H1 (cell line): ENCODE measurements at regions not wholly inside any gene's neighbourhood (a gene's known extent, or its start where the extent isn't known, plus 50 kb on each side); places are given as distances from the start of the nearest gene placed in this dataset.

Experiments used
- CTCF ChIA-PET: fragments of 300-600 bp; sonication (Branson Sonifier 250); formaldehyde crosslinking; loops from one replicate; lab custom pipeline; 2021; ENCODE audit not compliant: partially characterized antibody; lab: Charles Lee
- POLR2A ChIA-PET: fragments of 300-600 bp; sonication (Branson Sonifier 250); formaldehyde crosslinking; loops from one replicate; lab custom pipeline; 2021; ENCODE audit warnings: inconsistent platforms; ENCODE audit not compliant: partially characterized antibody; lab: Charles Lee
- DNase-seq, 2 experiments: peaks; one replicate each; pipeline versions ENCODE4 v3.0.0 to v3.0.0-alpha.2; 2010 to 2022; ENCODE audit warnings: low spot score in 2 of 2, low read depth in 1 of 2, mixed read lengths in 1 of 2
- FAIRE-seq: peaks from 2 replicates; lab custom pipeline; 2011; peaks lifted over from hg19 to GRCh38; lab: Jason Lieb, UNC
- H2AFZ ChIP-seq: 2 replicates; pipeline ENCODE4 v1.8.1; 2012; ENCODE audit warnings: low read length, inconsistent platforms
- H2AK5ac ChIP-seq: 2 replicates; pipeline ENCODE4 v1.6.1; 2013; ENCODE audit warnings: low read depth, low read length
- H2BK120ac ChIP-seq: replicated peaks from 2 replicates; pipeline ENCODE3; 2013; ENCODE audit warnings: low read depth, low read length, inconsistent platforms
- H2BK12ac ChIP-seq: 2 replicates; pipeline ENCODE4 v1.6.1; 2013; ENCODE audit warnings: low read depth, low read length
- H2BK15ac ChIP-seq: 2 replicates; pipeline ENCODE4 v1.6.1; 2013; ENCODE audit warnings: low read length
- H2BK20ac ChIP-seq: 2 replicates; pipeline ENCODE4 v1.6.1; 2013; ENCODE audit warnings: low read length
- H2BK5ac ChIP-seq: 2 replicates; pipeline ENCODE4 v1.6.1; 2013; ENCODE audit warnings: low read depth, low read length
- H3K14ac ChIP-seq: 2 replicates; pipeline ENCODE4 v1.6.1; 2013; ENCODE audit warnings: inconsistent platforms; ENCODE audit not compliant: insufficient read length
- H3K18ac ChIP-seq: 2 replicates; pipeline ENCODE4 v1.6.1; 2013; ENCODE audit warnings: low read length; ENCODE audit errors: extremely low read depth
- H3K23ac ChIP-seq: 2 replicates; pipeline ENCODE4 v1.6.1; 2013; ENCODE audit warnings: inconsistent platforms; ENCODE audit not compliant: insufficient read length
- H3K23me2 ChIP-seq: 2 replicates; pipeline ENCODE4 v1.6.1; 2013; ENCODE audit warnings: low read depth, low read length
- H3K27ac ChIP-seq: 2 replicates; pipeline ENCODE4 v1.6.1; 2011; ENCODE audit warnings: low read depth, low read length, inconsistent platforms
- H3K27me3 ChIP-seq, 4 experiments: replicated peaks in 1 of 4; 1 replicate in 1 of 4; 2 replicates in 3 of 4; pipeline versions ENCODE4 v1.6.1 to v1.8.1; 2011 to 2013; ENCODE audit warnings: low read length in 3 of 4, mild to moderate bottlenecking in 3 of 4, inconsistent platforms in 2 of 4, mixed read lengths in 2 of 4, moderate library complexity in 1 of 4; ENCODE audit not compliant: control insufficient read depth in 3 of 4, insufficient read depth in 3 of 4; ENCODE audit errors: extremely low read depth in 1 of 4
- H3K36me3 ChIP-seq, 4 experiments: 2 replicates each; pipeline versions ENCODE4 v1.6.1 to v1.8.1; 2011 to 2013; ENCODE audit warnings: mild to moderate bottlenecking in 4 of 4, low read length in 3 of 4, moderate library complexity in 2 of 4, control low read depth in 1 of 4, inconsistent platforms in 1 of 4; ENCODE audit not compliant: insufficient read depth in 4 of 4, control insufficient read depth in 2 of 4
- H3K4ac ChIP-seq: replicated peaks from 2 replicates; pipeline ENCODE3; 2013; ENCODE audit warnings: low read length, low read depth, mixed read lengths, inconsistent platforms; ENCODE audit not compliant: insufficient read length
- H3K4me1 ChIP-seq, 4 experiments: replicated peaks in 1 of 4; 1 replicate in 1 of 4; 2 replicates in 3 of 4; pipeline versions ENCODE4 v1.6.1 to v1.8.1; 2011 to 2013; ENCODE audit warnings: low read length in 3 of 4, inconsistent platforms in 2 of 4, mixed read lengths in 1 of 4; ENCODE audit not compliant: insufficient read depth in 4 of 4, control insufficient read depth in 3 of 4
- H3K4me2 ChIP-seq, 2 experiments: 2 replicates each; pipeline versions ENCODE4 v1.6.1 to v1.8.1; 2011 to 2013; ENCODE audit warnings: low read depth in 2 of 2, low read length in 2 of 2, control low read depth in 1 of 2, inconsistent platforms in 1 of 2, mild to moderate bottlenecking in 1 of 2; ENCODE audit not compliant: insufficient read depth in 1 of 2
- H3K4me3 ChIP-seq, 4 experiments: fragments of 200-600, 300-600 bp in 1 of 4; sonication (generic), shearing (Covaris generic), sonication (Bioruptor Twin) in 1 of 4; 2 replicates each; pipeline versions ENCODE4 v1.5.1 to v1.8.1; 2011 to 2016; ENCODE audit warnings: low read length in 4 of 4, low read depth in 3 of 4, control low read depth in 2 of 4, inconsistent platforms in 2 of 4, mild to moderate bottlenecking in 2 of 4, mixed read lengths in 1 of 4, moderate library complexity in 1 of 4; ENCODE audit not compliant: insufficient read depth in 2 of 4; ENCODE audit errors: extremely low read depth in 1 of 4
- H3K56ac ChIP-seq: replicated peaks from 2 replicates; pipeline ENCODE3; 2013; ENCODE audit warnings: low read depth, mild to moderate bottlenecking, mixed read lengths, low read length, inconsistent platforms; ENCODE audit not compliant: insufficient read length
- H3K79me1 ChIP-seq: 2 replicates; pipeline ENCODE4 v1.6.1; 2013; ENCODE audit warnings: low read depth, low read length, control low read depth
- H3K79me2 ChIP-seq, 2 experiments: 2 replicates each; pipeline versions ENCODE4 v1.6.1 to v1.8.1; 2012 to 2013; ENCODE audit warnings: low read length in 2 of 2, mild to moderate bottlenecking in 2 of 2, inconsistent platforms in 1 of 2; ENCODE audit not compliant: insufficient read depth in 2 of 2, control insufficient read depth in 1 of 2
- H3K9ac ChIP-seq, 4 experiments: replicated peaks in 1 of 4; 1 replicate in 1 of 4; 2 replicates in 3 of 4; pipeline versions ENCODE4 v1.6.1 to v1.8.1; 2011 to 2013; ENCODE audit warnings: low read depth in 3 of 4, low read length in 3 of 4, control low read depth in 2 of 4, mild to moderate bottlenecking in 2 of 4, moderate library complexity in 2 of 4, inconsistent platforms in 1 of 4; ENCODE audit errors: extremely low read depth in 1 of 4
- H3K9me3 ChIP-seq, 2 experiments: 2 replicates each; pipeline versions ENCODE4 v1.6.1 to v1.8.1; 2012 to 2013; ENCODE audit warnings: mild to moderate bottlenecking in 2 of 2, moderate library complexity in 2 of 2, control low read depth in 1 of 2, inconsistent platforms in 1 of 2, low read depth in 1 of 2, low read length in 1 of 2, mixed read lengths in 1 of 2; ENCODE audit not compliant: insufficient read depth in 2 of 2
- H4K20me1 ChIP-seq, 2 experiments: replicated peaks in 1 of 2; 2 replicates each; pipeline versions ENCODE3 to v1.8.1; 2011 to 2013; ENCODE audit warnings: inconsistent platforms in 2 of 2, low read length in 2 of 2, mild to moderate bottlenecking in 1 of 2; ENCODE audit not compliant: insufficient read depth in 2 of 2, control insufficient read depth in 1 of 2
- H4K5ac ChIP-seq: 2 replicates; pipeline ENCODE4 v1.6.1; 2013; ENCODE audit warnings: low read length, low read depth, mixed read lengths, inconsistent platforms; ENCODE audit not compliant: insufficient read length
- H4K8ac ChIP-seq: 2 replicates; pipeline ENCODE4 v1.8.0; 2013; ENCODE audit warnings: mild to moderate bottlenecking, moderate library complexity, low read length, inconsistent platforms; ENCODE audit not compliant: insufficient read depth; ENCODE audit errors: extremely low read depth
- H4K91ac ChIP-seq: replicated peaks from 2 replicates; pipeline ENCODE3; 2013; ENCODE audit warnings: low read length, mixed read lengths, inconsistent platforms; ENCODE audit not compliant: insufficient read length
- BACH1 ChIP-seq: IDR thresholded peaks from 2 replicates; pipeline ENCODE4 v1.6.1; 2012; ENCODE audit warnings: low read length, improper control_type of control experiment
- CBX5 ChIP-seq: fragments of 300-800, 300-1000 bp; sonication (generic); IDR thresholded peaks from 2 replicates; pipeline ENCODE4 v1.7.1; 2016; ENCODE audit warnings: antibody characterized with exemption, low read length, low read depth
- CHD1 ChIP-seq: IDR thresholded peaks from 2 replicates; pipeline ENCODE4 v1.6.1; 2012; ENCODE audit warnings: low read depth, low read length, improper control_type of control experiment
- CREB1 ChIP-seq: IDR thresholded peaks from 2 replicates; pipeline ENCODE4 v1.6.1; 2012; ENCODE audit warnings: inconsistent platforms
- EZH2 ChIP-seq: fragments of 200-600 bp; sonication (generic); IDR thresholded peaks from 2 replicates; pipeline ENCODE4 v1.7.1; 2012; ENCODE audit warnings: low read depth, mild to moderate bottlenecking, moderate library complexity, low read length, inconsistent platforms; ENCODE audit not compliant: severe bottlenecking
- POLR2A ChIP-seq, 2 experiments: IDR thresholded peaks; 1 replicate in 1 of 2; 2 replicates in 1 of 2; pipeline ENCODE4 v1.6.1; 2011; ENCODE audit warnings: low read depth in 2 of 2, low read length in 2 of 2, mild to moderate bottlenecking in 2 of 2; ENCODE audit errors: control extremely low read depth in 1 of 2
- POLR2AphosphoS5 ChIP-seq: IDR thresholded peaks from 2 replicates; pipeline ENCODE4 v1.6.1; 2011; ENCODE audit warnings: low read depth, low read length
- WGBS, 2 experiments: shearing (Covaris generic) in 1 of 2; methylation state at CpG; one replicate each; pipeline versions ENCODE4 v1.1.6 to v1.1.7; 2013 to 2015; ENCODE audit warnings: low lambda C conversion rate in 2 of 2, mixed read lengths in 2 of 2, inconsistent platforms in 1 of 2, low coverage in 1 of 2, missing lambda C conversion rate in 1 of 2; ENCODE audit not compliant: insufficient replicate concordance in 2 of 2, insufficient coverage in 1 of 2, insufficient read length in 1 of 2; ENCODE audit errors: extremely low coverage in 1 of 2, missing lambda C conversion rate in 1 of 2; 5-methylcytosine and 5-hydroxymethylcytosine counted together
- TF ChIP-seq, protein P1 (sequence below): IDR thresholded peaks from 2 replicates; pipeline ENCODE4 v1.6.1; 2012; ENCODE audit warnings: inconsistent platforms

DNA sequence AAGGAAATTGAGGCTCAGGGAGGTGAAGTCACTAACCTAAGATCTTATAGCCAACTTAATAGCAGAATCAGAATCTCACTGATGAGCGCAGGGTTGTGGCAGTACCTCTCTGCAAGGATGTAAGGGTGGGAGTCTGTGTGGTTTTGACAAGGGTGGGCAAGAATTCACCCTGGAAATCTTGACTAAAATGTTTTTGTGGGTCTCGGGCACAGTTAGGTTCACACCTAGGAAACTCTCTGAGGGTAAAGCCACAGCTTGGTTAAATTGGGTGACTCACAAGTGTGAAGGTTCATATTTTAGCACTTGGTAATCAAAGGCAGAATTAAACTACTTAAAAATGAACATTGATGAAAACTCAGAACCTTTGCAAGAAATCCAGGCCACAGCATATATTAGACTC, 178.2 kb upstream of the EOMES start:
- DNase-seq (no peak), FAIRE-seq (no peak)
- Histone ChIP-seq H2BK15ac (no peak overlapping the region), H4K91ac (no peak overlapping the region), H3K23me2 (no peaks in the 10 kb centered on the region), H3K14ac (no peak overlapping the region), H2AK5ac (no peak overlapping the region), H2BK12ac (no peak overlapping the region), H3K23ac (no peak overlapping the region), H3K4me3 (no peak overlapping the region), H2BK5ac (no peak overlapping the region), H3K4me1 (no peaks in the 10 kb centered on the region; a peak in 1 of 7 replicates), H3K9me3 (no peaks in the 10 kb centered on the region), H2BK120ac (no peak overlapping the region), H3K56ac (no peak overlapping the region), H4K8ac (no peak overlapping the region), H3K4ac (no peak overlapping the region), H3K4me2 (no peak overlapping the region), H3K36me3 (no peaks in the 10 kb centered on the region), H3K9ac (no peak overlapping the region), H3K79me2 (no peaks in the 10 kb centered on the region), H2BK20ac (no peak overlapping the region), H3K27me3 (no peaks in the 10 kb centered on the region), H3K18ac (no peak overlapping the region), H4K20me1 (no peaks in the 10 kb centered on the region), H3K79me1 (no peaks in the 10 kb centered on the region), H2AFZ (no peak overlapping the region), H4K5ac (no peak overlapping the region), H3K27ac (no peak overlapping the region)
- ChIA-PET CTCF (no interaction called here), POLR2A (no interaction called here)
- 84% methylated on average over 2 of the region's 2 CpGs; no CpG with 5 or more reads in 1 of the 2 experiments for WGBS, 2 experiments
- TF ChIP-seq EZH2 (no peak), CREB1 (no peak), POLR2A (IDR thresholded peaks at IDR 0.05; ENCODE audit: control extremely low read depth in 1 of 2, low read depth in 2 of 2, low read length in 2 of 2) (no peak), POLR2AphosphoS5 (no peak), CHD1 (no peak), BACH1 (no peak), CBX5 (no peak)
- TF ChIP-seq, protein P1, sequence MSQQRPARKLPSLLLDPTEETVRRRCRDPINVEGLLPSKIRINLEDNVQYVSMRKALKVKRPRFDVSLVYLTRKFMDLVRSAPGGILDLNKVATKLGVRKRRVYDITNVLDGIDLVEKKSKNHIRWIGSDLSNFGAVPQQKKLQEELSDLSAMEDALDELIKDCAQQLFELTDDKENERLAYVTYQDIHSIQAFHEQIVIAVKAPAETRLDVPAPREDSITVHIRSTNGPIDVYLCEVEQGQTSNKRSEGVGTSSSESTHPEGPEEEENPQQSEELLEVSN, result no peak
